Neural progenitor cell (in vitro differentiated cells): ENCODE measurements at regions not wholly inside any gene's neighbourhood (a gene's known extent, or its start where the extent isn't known, plus 50 kb on each side); places are given as distances from the start of the nearest gene placed in this dataset.

Experiments
- DNase-seq: peaks from one replicate; pipeline ENCODE4 v3.0.0-alpha.2; 2016; ENCODE audit warnings: low spot score
- H2AFZ ChIP-seq: fragments of 200-600 bp; sonication (generic); replicated peaks from 2 replicates; pipeline ENCODE4 v1.6.1; 2016; ENCODE audit warnings: antibody characterized with exemption
- H3F3A ChIP-seq: fragments of 200-600 bp; sonication (generic); 2 replicates; pipeline ENCODE4 v1.6.1; 2016; ENCODE audit warnings: antibody characterized with exemption, low read depth
- H3K27ac ChIP-seq: fragments of 200-600 bp; sonication (generic); 2 replicates; pipeline ENCODE4 v1.5.1; 2016; ENCODE audit warnings: mild to moderate bottlenecking
- H3K27me3 ChIP-seq: fragments of 200-600 bp; sonication (generic); 2 replicates; pipeline ENCODE4 v1.6.1; 2016; ENCODE audit warnings: mild to moderate bottlenecking, moderate library complexity
- H3K36me3 ChIP-seq: fragments of 200-600 bp; sonication (generic); 2 replicates; pipeline ENCODE4 v1.5.1; 2016
- H3K4me1 ChIP-seq: fragments of 200-600 bp; sonication (generic); 2 replicates; pipeline ENCODE4 v1.6.1; 2016; ENCODE audit warnings: mixed run types
- H3K4me2 ChIP-seq: fragments of 200-600 bp; sonication (generic); 2 replicates; pipeline ENCODE4 v1.6.1; 2016
- H3K4me3 ChIP-seq: fragments of 200-600 bp; sonication (generic); 2 replicates; pipeline ENCODE4 v1.5.1; 2016
- H3K79me2 ChIP-seq: fragments of 200-600 bp; sonication (generic); 2 replicates; pipeline ENCODE4 v1.6.1; 2016; ENCODE audit warnings: low read depth
- H3K9ac ChIP-seq: fragments of 200-600 bp; sonication (generic); 2 replicates; pipeline ENCODE4 v1.6.1; 2016
- H3K9me3 ChIP-seq: fragments of 200-600 bp; sonication (generic); 2 replicates; pipeline ENCODE4 v1.5.1; 2016; ENCODE audit warnings: low read depth
- H4K20me1 ChIP-seq: fragments of 200-600 bp; sonication (generic); 2 replicates; pipeline ENCODE4 v1.6.1; 2016; ENCODE audit warnings: low read depth
- H3K27ac Mint-ChIP-seq: 3 replicates; pipeline ENCODE4 v1.8.0; 2021; ENCODE audit warnings: mixed read lengths
- H3K27me3 Mint-ChIP-seq: 2 replicates; pipeline ENCODE4 v1.8.0; 2022; ENCODE audit warnings: low read depth, mild to moderate bottlenecking, inconsistent platforms, moderate library complexity, mixed read lengths; ENCODE audit not compliant: insufficient read depth
- H3K36me3 Mint-ChIP-seq: 3 replicates; pipeline ENCODE4 v1.8.0; 2021; ENCODE audit warnings: mixed read lengths
- H3K4me1 Mint-ChIP-seq: 3 replicates; pipeline ENCODE4 v1.8.0; 2021; ENCODE audit warnings: mixed read lengths
- H3K4me3 Mint-ChIP-seq: 3 replicates; pipeline ENCODE4 v1.8.0; 2021; ENCODE audit warnings: mild to moderate bottlenecking, moderate library complexity, mixed read lengths
- H3K9me3 Mint-ChIP-seq: 3 replicates; pipeline ENCODE4 v1.8.0; 2020; ENCODE audit warnings: mixed read lengths
- CTCF ChIP-seq: fragments of 200-600 bp; sonication (generic); IDR thresholded peaks from 2 replicates; pipeline ENCODE4 v1.5.1; 2017; ENCODE audit warnings: antibody characterized with exemption, mild to moderate bottlenecking
- EZH2 ChIP-seq: fragments of 200-600 bp; sonication (generic); IDR thresholded peaks from 2 replicates; pipeline ENCODE4 v1.6.1; 2017; ENCODE audit warnings: antibody characterized with exemption, mild to moderate bottlenecking, moderate library complexity
- EZH2phosphoT487 ChIP-seq: fragments of 200-600 bp; sonication (generic); IDR thresholded peaks from 2 replicates; pipeline ENCODE4 v1.6.1; 2017; ENCODE audit warnings: antibody characterized with exemption

DNA sequence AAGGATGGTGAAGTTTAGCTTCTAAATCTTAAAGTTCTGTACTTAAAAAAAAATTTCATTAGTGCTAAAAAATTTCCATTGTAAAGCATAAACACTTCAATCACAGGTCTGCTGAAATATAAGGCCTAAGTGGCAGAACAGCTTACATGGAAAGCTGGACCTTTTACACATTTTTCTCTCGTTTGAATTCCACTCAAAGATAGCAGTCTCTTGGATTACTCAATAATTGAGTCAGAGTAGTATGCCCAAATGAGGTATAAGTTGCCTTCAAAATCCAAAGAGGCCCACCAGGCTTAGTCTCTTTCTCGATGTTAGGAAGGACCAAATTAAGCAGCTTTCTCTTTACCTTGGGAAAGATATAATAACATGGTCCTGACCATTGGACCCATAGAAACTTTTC, 220.4 kb upstream of the CWC22 start:
- H3K9ac ChIP-seq, result no peak overlapping the region
- H3K27ac ChIP-seq, result no peak overlapping the region
- no peak for TF ChIP-seq CTCF
- no peak for TF ChIP-seq EZH2phosphoT487
- TF ChIP-seq EZH2, result no peak

GRCh38 chr2:180225118-180225517, 218.0 kb upstream of the CWC22 start:
- Mint-ChIP-seq H3K36me3 (no peaks in the 10 kb centered on the region), H3K27ac (no peak overlapping the region), H3K27me3 (no peaks in the 10 kb centered on the region), H3K4me1 (no peaks in the 10 kb centered on the region), H3K9me3 (peaks cover 18% of the 10 kb centered on the region), H3K4me3 (no peak overlapping the region)
- Histone ChIP-seq H3K9ac (no peak overlapping the region), H3K9me3 (no peaks in the 10 kb centered on the region), H4K20me1 (no peaks in the 10 kb centered on the region), H3F3A (no peaks in the 10 kb centered on the region), H3K27me3 (no peaks in the 10 kb centered on the region), H2AFZ (no peak overlapping the region), H3K27ac (no peak overlapping the region), H3K4me2 (no peak overlapping the region), H3K79me2 (no peaks in the 10 kb centered on the region), H3K36me3 (no peaks in the 10 kb centered on the region), H3K4me3 (no peak overlapping the region), H3K4me1 (no peaks in the 10 kb centered on the region)
- no peak for TF ChIP-seq CTCF
- TF ChIP-seq EZH2, result no peak
- TF ChIP-seq EZH2phosphoT487, result no peak
- DNase-seq, result no peak

More for the DNA sequence above, 220.4 kb upstream of the CWC22 start:
- no peaks in the 10 kb centered on the region for H3K9me3 ChIP-seq
- Mint-ChIP-seq H3K4me3 (no peak overlapping the region), H3K36me3 (no peaks in the 10 kb centered on the region), H3K27me3 (no peaks in the 10 kb centered on the region), H3K4me1 (peaks cover 6% of the 10 kb centered on the region), H3K27ac (no peak overlapping the region), H3K9me3 (peaks cover 18% of the 10 kb centered on the region)
- DNase-seq, result no peak
- no peaks in the 10 kb centered on the region for H3K36me3 ChIP-seq
- H4K20me1 ChIP-seq, result no peaks in the 10 kb centered on the region
- no peak overlapping the region for H3K4me3 ChIP-seq
- peaks cover 13% of the 10 kb centered on the region for H3K4me1 ChIP-seq
- H3K27me3 ChIP-seq, result no peaks in the 10 kb centered on the region
- H2AFZ ChIP-seq, result no peak overlapping the region
- H3K79me2 ChIP-seq, result no peaks in the 10 kb centered on the region
- H3K4me2 ChIP-seq, result no peak overlapping the region
- no peaks in the 10 kb centered on the region for H3F3A ChIP-seq

- Histone ChIP-seq H3K9ac (no peak overlapping the region), H2AFZ (no peak overlapping the region), H3K9me3 (no peaks in the 10 kb centered on the region), H3K27me3 (no peaks in the 10 kb centered on the region), H3F3A (no peaks in the 10 kb centered on the region), H4K20me1 (no peaks in the 10 kb centered on the region), H3K27ac (no peak overlapping the region), H3K4me2 (no peak overlapping the region), H3K4me3 (no peak overlapping the region), H3K4me1 (no peaks in the 10 kb centered on the region), H3K79me2 (no peaks in the 10 kb centered on the region), H3K36me3 (no peaks in the 10 kb centered on the region)
- DNase-seq, result no peak
- no peaks in the 10 kb centered on the region for H3K36me3 Mint-ChIP-seq
- TF ChIP-seq CTCF (no peak), EZH2phosphoT487 (no peak), EZH2 (no peak)
- H3K27me3 Mint-ChIP-seq, result no peaks in the 10 kb centered on the region
- no peak overlapping the region for H3K4me3 Mint-ChIP-seq
- H3K27ac Mint-ChIP-seq, result no peak overlapping the region
- H3K9me3 Mint-ChIP-seq, result peaks cover 25% of the 10 kb centered on the region
- H3K4me1 Mint-ChIP-seq, result no peaks in the 10 kb centered on the region
These were observed 215.5 kb upstream of the CWC22 start for GRCh38 chr2:180222644-180223043.
